NCI-H2081 treated with DMSO at 0.1 percent for 48 hours (cell line): ENCODE measurements at regions not wholly inside any gene's neighbourhood (a gene's known extent, or its start where the extent isn't known, plus 50 kb on each side); places are given as distances from the start of the nearest gene placed in this dataset.
"Not testable (repeated sequence)": the region's sequence is repeated elsewhere in the genome, so short reads cannot be mapped to it uniquely, and the experiment has no call there.

ENCODE experiments used
- DNase-seq: peaks from one replicate; lab custom pipeline; 2025; lab: John Stamatoyannopoulos, UW

- DNase-seq, result no peak
Measured at GRCh38 chr18:56443166-56443907, 195.1 kb downstream of the TXNL1 start.

GRCh38 chr18:56438480-56438879, 199.9 kb downstream of the TXNL1 start:
- DNase-seq, result not testable (repeated sequence)

GRCh38 chr18:56436651-56437050, 201.7 kb downstream of the TXNL1 start:
- no peak for DNase-seq

GRCh38 chr18:56433919-56434318, 204.5 kb downstream of the TXNL1 start:
- DNase-seq, result no peak

GRCh38 chr18:56431551-56431950, 206.8 kb downstream of the TXNL1 start:
- no peak for DNase-seq

GRCh38 chr18:56423626-56424025, 214.8 kb downstream of the TXNL1 start:
- no peak for DNase-seq

GRCh38 chr18:56421647-56422046, 216.7 kb downstream of the TXNL1 start:
- DNase-seq, result no peak

GRCh38 chr18:56420868-56421267, 217.5 kb downstream of the TXNL1 start:
- not testable (repeated sequence) for DNase-seq

- no peak for DNase-seq
Measured at GRCh38 chr18:56414357-56414756, 224.0 kb downstream of the TXNL1 start.

GRCh38 chr18:56413862-56414261, 224.5 kb downstream of the TXNL1 start:
- DNase-seq, result no peak

GRCh38 chr18:56412951-56413350, 225.4 kb downstream of the TXNL1 start:
- DNase-seq, result no peak

- no peak for DNase-seq
Measured at GRCh38 chr18:56409736-56410135, 228.7 kb downstream of the TXNL1 start.

- no peak for DNase-seq
Measured at GRCh38 chr18:56407646-56408180, 230.7 kb downstream of the TXNL1 start.

- no peak for DNase-seq
Measured at GRCh38 chr18:56402872-56403516, 235.4 kb downstream of the TXNL1 start.

- no peak for DNase-seq
Measured at GRCh38 chr18:56393870-56394269, 244.5 kb downstream of the TXNL1 start.

- DNase-seq, result no peak
Measured at GRCh38 chr18:56391931-56392590, 246.3 kb downstream of the TXNL1 start.

- no peak for DNase-seq
Measured at GRCh38 chr18:56390626-56391025, 247.8 kb downstream of the TXNL1 start.

- DNase-seq, result no peak
Measured at GRCh38 chr18:56389190-56389589, 249.2 kb downstream of the TXNL1 start.

- no peak for DNase-seq
Measured at GRCh38 chr18:56388571-56388970, 249.8 kb downstream of the TXNL1 start.

- DNase-seq, result no peak
Measured at GRCh38 chr18:56386856-56387255, 251.5 kb downstream of the TXNL1 start.

- DNase-seq, result no peak
Measured at GRCh38 chr18:56383349-56383748, 255.0 kb downstream of the TXNL1 start.

- no peak for DNase-seq
Measured at GRCh38 chr18:56382541-56382940, 255.9 kb downstream of the TXNL1 start.

GRCh38 chr18:56381196-56381595, 257.2 kb downstream of the TXNL1 start:
- DNase-seq, result no peak
